GM12891 (cell line): ENCODE measurements at regions not wholly inside any gene's neighbourhood (a gene's known extent, or its start where the extent isn't known, plus 50 kb on each side); places are given as distances from the start of the nearest gene placed in this dataset.

Source experiments
- POLR2A ChIP-seq: IDR thresholded peaks from 2 replicates; pipeline ENCODE4 v1.6.1; 2011; ENCODE audit warnings: low read depth, low read length, control low read depth
- POLR2AphosphoS5 ChIP-seq: IDR thresholded peaks from 2 replicates; pipeline ENCODE4 v1.6.1; 2011; ENCODE audit warnings: low read depth, low read length, control low read depth
- SPI1 ChIP-seq: IDR thresholded peaks from 2 replicates; pipeline ENCODE4 v1.6.1; 2011; ENCODE audit warnings: low read depth, low read length, control low read depth
- TAF1 ChIP-seq: IDR thresholded peaks from 2 replicates; pipeline ENCODE4 v1.6.1; 2011; ENCODE audit warnings: low read depth, low read length, control low read depth

DNA sequence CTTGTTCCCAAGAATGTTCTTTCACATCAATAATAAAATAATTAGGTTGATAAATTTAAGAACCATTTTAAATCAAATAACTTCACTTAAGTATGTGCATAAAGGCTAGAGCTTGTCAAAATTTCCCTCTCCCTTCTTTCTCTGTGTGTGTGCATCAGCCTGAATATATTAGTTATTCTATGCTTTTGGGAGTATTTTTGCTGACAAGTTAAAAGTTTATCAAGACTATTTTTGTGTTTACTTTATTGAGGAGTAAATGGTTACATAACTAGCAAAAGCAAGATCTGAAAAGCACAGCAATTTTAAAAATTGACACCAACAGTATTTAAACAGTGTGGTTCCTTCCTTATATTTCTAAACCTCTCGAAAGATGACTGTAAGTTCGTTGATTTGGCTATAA is 261.7 kb downstream of the ISL1 start:
- TF ChIP-seq POLR2A (no peak), POLR2AphosphoS5 (no peak), TAF1 (no peak), SPI1 (no peak)
